ENCODE measurements at regions not wholly inside any gene's neighbourhood (a gene's known extent, or its start where the extent isn't known, plus 50 kb on each side); places are given as distances from the start of the nearest gene placed in this dataset.

DNA sequence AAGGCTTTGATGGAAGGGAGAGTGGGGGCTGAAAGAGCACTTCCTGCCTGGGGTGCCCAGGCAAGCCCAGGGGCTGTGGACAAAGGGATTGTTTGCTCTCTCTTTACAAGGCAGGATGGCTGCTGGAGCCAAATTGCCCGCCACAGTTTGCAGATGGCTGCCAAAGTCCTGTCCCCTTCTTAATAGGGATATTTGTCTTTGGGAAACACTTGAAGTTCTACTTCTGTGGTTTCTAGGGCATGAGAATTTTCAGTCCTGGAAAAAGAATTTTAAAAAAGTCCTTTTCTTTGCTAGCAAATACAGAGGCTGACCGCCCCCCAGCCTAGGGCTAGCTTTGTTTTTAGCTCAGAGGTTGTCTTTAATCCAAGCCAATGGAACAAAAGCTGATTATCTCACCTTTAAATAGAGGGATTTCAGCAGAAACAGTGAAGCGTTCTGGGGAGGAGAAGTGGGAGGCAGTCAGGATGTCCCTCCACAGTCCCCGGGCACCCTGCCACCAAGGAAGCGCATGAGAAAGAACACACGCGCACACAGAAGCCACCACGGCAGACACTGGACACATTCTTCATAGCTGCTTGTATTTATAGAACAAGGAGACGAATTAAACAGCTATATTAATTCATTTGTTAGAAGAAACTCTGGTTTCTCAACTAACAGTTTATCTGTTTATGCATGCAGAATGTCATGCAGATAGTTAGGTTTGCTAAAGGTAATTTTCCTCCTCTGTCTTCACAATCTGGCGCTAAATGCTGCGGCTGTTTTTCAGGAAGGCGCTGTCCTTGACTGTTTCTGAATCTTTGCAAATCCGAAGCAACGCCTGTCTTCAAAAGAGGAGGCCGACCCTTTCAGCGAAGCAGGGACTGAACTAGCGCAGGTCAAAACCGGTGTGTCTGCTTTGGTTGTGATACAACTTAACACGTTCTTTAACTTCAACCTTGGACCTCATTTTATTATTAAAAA is 736.9 kb downstream of the QKI start:
- no peaks in the 10 kb centered on the region for H3K9me3 ChIP-seq (ENCODE audit: insufficient read depth, low read length)
- no peak overlapping the region for H2AFZ ChIP-seq (ENCODE audit: low read depth, low read length, severe bottlenecking)
- H3K9ac ChIP-seq (ENCODE audit: low read length), result no peak overlapping the region
- H3K27ac ChIP-seq (ENCODE audit: low read depth, low read length), result no peak overlapping the region
- H3K79me2 ChIP-seq (ENCODE audit: insufficient read depth, low read length), result no peaks in the 10 kb centered on the region
- no peak for TF ChIP-seq EZH2phosphoT487 (conservative IDR thresholded peaks at IDR 0.05; ENCODE audit: low read length)
- TF ChIP-seq, protein P1, sequence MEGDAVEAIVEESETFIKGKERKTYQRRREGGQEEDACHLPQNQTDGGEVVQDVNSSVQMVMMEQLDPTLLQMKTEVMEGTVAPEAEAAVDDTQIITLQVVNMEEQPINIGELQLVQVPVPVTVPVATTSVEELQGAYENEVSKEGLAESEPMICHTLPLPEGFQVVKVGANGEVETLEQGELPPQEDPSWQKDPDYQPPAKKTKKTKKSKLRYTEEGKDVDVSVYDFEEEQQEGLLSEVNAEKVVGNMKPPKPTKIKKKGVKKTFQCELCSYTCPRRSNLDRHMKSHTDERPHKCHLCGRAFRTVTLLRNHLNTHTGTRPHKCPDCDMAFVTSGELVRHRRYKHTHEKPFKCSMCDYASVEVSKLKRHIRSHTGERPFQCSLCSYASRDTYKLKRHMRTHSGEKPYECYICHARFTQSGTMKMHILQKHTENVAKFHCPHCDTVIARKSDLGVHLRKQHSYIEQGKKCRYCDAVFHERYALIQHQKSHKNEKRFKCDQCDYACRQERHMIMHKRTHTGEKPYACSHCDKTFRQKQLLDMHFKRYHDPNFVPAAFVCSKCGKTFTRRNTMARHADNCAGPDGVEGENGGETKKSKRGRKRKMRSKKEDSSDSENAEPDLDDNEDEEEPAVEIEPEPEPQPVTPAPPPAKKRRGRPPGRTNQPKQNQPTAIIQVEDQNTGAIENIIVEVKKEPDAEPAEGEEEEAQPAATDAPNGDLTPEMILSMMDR (IDR thresholded peaks at IDR 0.05; ENCODE audit: insufficient read depth, low read length, poor library complexity, severe bottlenecking), result no peak
- no peak overlapping the region for H3K4me3 ChIP-seq (ENCODE audit: insufficient read depth, low read length, poor library complexity, severe bottlenecking)
- H3K27me3 ChIP-seq (ENCODE audit: low read length), result no peaks in the 10 kb centered on the region
- H3K36me3 ChIP-seq (ENCODE audit: low read length), result no peaks in the 10 kb centered on the region
- no peaks in the 10 kb centered on the region for H3F3A ChIP-seq (ENCODE audit: insufficient read depth)
- no peaks in the 10 kb centered on the region for H3K9me2 ChIP-seq (replicated peaks; ENCODE audit: insufficient read depth, low read length)
- no peaks in the 10 kb centered on the region for H4K20me1 ChIP-seq (ENCODE audit: low read depth, low read length)
- no peak overlapping the region for H3K4me2 ChIP-seq (ENCODE audit: low read depth, low read length, poor library complexity, severe bottlenecking)

DNA sequence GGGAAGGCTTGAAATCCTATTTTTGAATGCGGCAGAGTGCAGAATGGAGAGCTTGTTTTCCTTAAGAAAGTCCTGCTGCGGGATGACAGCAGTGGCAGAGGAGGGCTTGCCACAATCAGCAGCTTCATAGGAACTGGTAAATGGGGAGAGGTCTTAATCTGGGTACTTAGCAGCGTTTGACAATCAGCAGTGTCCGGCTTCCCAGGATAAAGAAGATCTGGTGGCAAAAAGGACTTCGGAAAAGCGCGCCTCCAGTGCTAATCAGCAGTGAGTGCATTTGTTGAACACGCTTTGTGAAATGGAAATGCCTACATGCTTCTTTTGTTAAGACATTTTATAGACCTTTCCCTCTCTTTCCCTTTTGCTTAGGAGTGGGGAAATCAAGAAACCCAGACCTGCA is 735.7 kb downstream of the QKI start:
- Histone ChIP-seq H2AFZ (ENCODE audit: low read depth, low read length, severe bottlenecking) (no peak overlapping the region), H3K79me2 (ENCODE audit: insufficient read depth, low read length) (no peaks in the 10 kb centered on the region), H3K27me3 (ENCODE audit: low read length) (no peaks in the 10 kb centered on the region), H3K36me3 (ENCODE audit: low read length) (no peaks in the 10 kb centered on the region), H3F3A (ENCODE audit: insufficient read depth) (no peaks in the 10 kb centered on the region), H3K9me3 (ENCODE audit: insufficient read depth, low read length) (no peaks in the 10 kb centered on the region), H4K20me1 (ENCODE audit: low read depth, low read length) (no peaks in the 10 kb centered on the region), H3K4me3 (ENCODE audit: insufficient read depth, low read length, poor library complexity, severe bottlenecking) (no peak overlapping the region), H3K9ac (ENCODE audit: low read length) (no peak overlapping the region), H3K4me2 (ENCODE audit: low read depth, low read length, poor library complexity, severe bottlenecking) (no peak overlapping the region), H3K27ac (ENCODE audit: low read depth, low read length) (no peak overlapping the region), H3K9me2 (replicated peaks; ENCODE audit: insufficient read depth, low read length) (no peaks in the 10 kb centered on the region)
- TF ChIP-seq, protein P1 (IDR thresholded peaks at IDR 0.05; ENCODE audit: insufficient read depth, low read length, poor library complexity, severe bottlenecking), result no peak
- TF ChIP-seq EZH2phosphoT487 (conservative IDR thresholded peaks at IDR 0.05; ENCODE audit: low read length), result no peak

DNA sequence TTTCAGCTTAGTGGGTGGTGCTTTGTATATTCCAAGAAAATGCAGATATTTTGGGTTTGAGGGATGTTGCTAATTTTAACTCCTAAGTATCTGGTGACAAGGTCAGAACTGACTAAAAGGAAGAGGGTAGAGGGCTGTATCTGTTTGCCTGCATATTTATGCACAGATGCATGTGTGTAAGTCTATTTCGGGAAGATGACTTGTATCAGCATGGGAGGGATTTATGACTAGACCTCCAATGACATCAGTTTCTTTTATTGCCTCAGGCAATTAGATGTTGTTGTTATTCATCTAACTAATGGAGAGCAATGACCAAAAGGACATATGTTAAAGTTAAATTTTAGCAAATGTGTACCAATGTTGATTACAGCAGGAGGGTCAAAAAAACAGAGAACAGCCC is 734.3 kb downstream of the QKI start:
- Histone ChIP-seq H3K9ac (ENCODE audit: low read length) (no peak overlapping the region), H3K27ac (ENCODE audit: low read depth, low read length) (no peak overlapping the region), H3K4me3 (ENCODE audit: insufficient read depth, low read length, poor library complexity, severe bottlenecking) (no peak overlapping the region), H3K79me2 (ENCODE audit: insufficient read depth, low read length) (no peaks in the 10 kb centered on the region), H3K27me3 (ENCODE audit: low read length) (no peaks in the 10 kb centered on the region), H2AFZ (ENCODE audit: low read depth, low read length, severe bottlenecking) (no peak overlapping the region), H3K9me2 (replicated peaks; ENCODE audit: insufficient read depth, low read length) (no peaks in the 10 kb centered on the region), H4K20me1 (ENCODE audit: low read depth, low read length) (no peaks in the 10 kb centered on the region), H3K9me3 (ENCODE audit: insufficient read depth, low read length) (no peaks in the 10 kb centered on the region), H3K4me2 (ENCODE audit: low read depth, low read length, poor library complexity, severe bottlenecking) (no peak overlapping the region), H3F3A (ENCODE audit: insufficient read depth) (no peaks in the 10 kb centered on the region), H3K36me3 (ENCODE audit: low read length) (no peaks in the 10 kb centered on the region)
- TF ChIP-seq, protein P1 (IDR thresholded peaks at IDR 0.05; ENCODE audit: insufficient read depth, low read length, poor library complexity, severe bottlenecking), result no peak
- TF ChIP-seq EZH2phosphoT487 (conservative IDR thresholded peaks at IDR 0.05; ENCODE audit: low read length), result no peak
